HL-60 (cell line): ENCODE measurements at regions not wholly inside any gene's neighbourhood (a gene's known extent, or its start where the extent isn't known, plus 50 kb on each side); places are given as distances from the start of the nearest gene placed in this dataset.

Source experiments
- DNase-seq, 2 experiments: peaks; one replicate each; pipeline ENCODE4 v3.0.0-alpha.2; 2010 to 2020; ENCODE audit warnings: low read depth in 1 of 2, low spot score in 1 of 2
- H3K27ac ChIP-seq: fragments of 250-450 bp; sonication (Bioruptor Pico); replicated peaks from 2 replicates; pipeline ENCODE4 v1.5.1; 2020; ENCODE audit warnings: mild to moderate bottlenecking, moderate library complexity
- H3K27me3 ChIP-seq: fragments of 250-450 bp; sonication (Bioruptor Pico); 2 replicates; pipeline ENCODE4 v1.5.1; 2021; ENCODE audit warnings: mild to moderate bottlenecking, moderate library complexity; ENCODE audit not compliant: insufficient read depth, poor library complexity, severe bottlenecking
- H3K4me3 ChIP-seq: replicated peaks from 2 replicates; pipeline ENCODE4 v1.5.1; 2011; ENCODE audit warnings: mild to moderate bottlenecking, control low read depth, low read length; ENCODE audit not compliant: insufficient read depth
- GABPA ChIP-seq: IDR thresholded peaks from 2 replicates; pipeline ENCODE4 v1.6.1; 2012; ENCODE audit warnings: low read depth
- POLR2AphosphoS5 ChIP-seq: IDR thresholded peaks from 2 replicates; pipeline ENCODE4 v1.6.1; 2012; ENCODE audit warnings: low read depth
- SPI1 ChIP-seq: IDR thresholded peaks from 2 replicates; pipeline ENCODE4 v1.6.1; 2012; ENCODE audit warnings: low read depth, mild to moderate bottlenecking, borderline replicate concordance
- TF ChIP-seq, protein P1 (sequence below): IDR thresholded peaks from 2 replicates; pipeline ENCODE4 v1.6.1; 2012; ENCODE audit warnings: low read depth; ENCODE audit not compliant: insufficient replicate concordance
- TF ChIP-seq, protein P2 (sequence below): IDR thresholded peaks from one replicate; pipeline ENCODE4 v1.5.1; 2011; ENCODE audit warnings: low read length, control low read depth, inconsistent platforms; ENCODE audit not compliant: insufficient read depth

DNA sequence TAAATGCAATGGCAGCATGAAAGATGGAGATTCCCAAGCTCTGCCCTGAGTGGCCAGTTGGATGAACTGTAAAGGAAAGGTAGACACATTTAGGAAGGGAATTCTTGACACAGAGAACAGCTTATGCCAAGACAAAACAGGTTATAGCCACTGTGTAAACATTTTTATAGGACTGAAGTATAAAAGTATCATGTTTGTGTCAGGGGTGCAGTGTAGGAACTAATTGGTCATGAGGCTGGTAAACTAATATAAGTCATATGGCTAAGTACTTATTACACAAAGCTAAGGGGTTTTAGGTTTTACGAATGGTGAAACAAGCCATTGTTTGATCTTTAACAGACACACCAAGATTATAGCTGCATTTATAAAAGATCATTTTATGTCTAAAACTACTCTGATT lies 207.7 kb upstream of the SLC16A7 start:
- Histone ChIP-seq H3K27ac (no peak overlapping the region), H3K4me3 (no peak overlapping the region), H3K27me3 (no peaks in the 10 kb centered on the region)
- DNase-seq, result no peak
- TF ChIP-seq POLR2AphosphoS5 (no peak), GABPA (no peak), SPI1 (no peak)
- TF ChIP-seq, protein P1, sequence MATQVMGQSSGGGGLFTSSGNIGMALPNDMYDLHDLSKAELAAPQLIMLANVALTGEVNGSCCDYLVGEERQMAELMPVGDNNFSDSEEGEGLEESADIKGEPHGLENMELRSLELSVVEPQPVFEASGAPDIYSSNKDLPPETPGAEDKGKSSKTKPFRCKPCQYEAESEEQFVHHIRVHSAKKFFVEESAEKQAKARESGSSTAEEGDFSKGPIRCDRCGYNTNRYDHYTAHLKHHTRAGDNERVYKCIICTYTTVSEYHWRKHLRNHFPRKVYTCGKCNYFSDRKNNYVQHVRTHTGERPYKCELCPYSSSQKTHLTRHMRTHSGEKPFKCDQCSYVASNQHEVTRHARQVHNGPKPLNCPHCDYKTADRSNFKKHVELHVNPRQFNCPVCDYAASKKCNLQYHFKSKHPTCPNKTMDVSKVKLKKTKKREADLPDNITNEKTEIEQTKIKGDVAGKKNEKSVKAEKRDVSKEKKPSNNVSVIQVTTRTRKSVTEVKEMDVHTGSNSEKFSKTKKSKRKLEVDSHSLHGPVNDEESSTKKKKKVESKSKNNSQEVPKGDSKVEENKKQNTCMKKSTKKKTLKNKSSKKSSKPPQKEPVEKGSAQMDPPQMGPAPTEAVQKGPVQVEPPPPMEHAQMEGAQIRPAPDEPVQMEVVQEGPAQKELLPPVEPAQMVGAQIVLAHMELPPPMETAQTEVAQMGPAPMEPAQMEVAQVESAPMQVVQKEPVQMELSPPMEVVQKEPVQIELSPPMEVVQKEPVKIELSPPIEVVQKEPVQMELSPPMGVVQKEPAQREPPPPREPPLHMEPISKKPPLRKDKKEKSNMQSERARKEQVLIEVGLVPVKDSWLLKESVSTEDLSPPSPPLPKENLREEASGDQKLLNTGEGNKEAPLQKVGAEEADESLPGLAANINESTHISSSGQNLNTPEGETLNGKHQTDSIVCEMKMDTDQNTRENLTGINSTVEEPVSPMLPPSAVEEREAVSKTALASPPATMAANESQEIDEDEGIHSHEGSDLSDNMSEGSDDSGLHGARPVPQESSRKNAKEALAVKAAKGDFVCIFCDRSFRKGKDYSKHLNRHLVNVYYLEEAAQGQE, result no peak
- TF ChIP-seq, protein P2, sequence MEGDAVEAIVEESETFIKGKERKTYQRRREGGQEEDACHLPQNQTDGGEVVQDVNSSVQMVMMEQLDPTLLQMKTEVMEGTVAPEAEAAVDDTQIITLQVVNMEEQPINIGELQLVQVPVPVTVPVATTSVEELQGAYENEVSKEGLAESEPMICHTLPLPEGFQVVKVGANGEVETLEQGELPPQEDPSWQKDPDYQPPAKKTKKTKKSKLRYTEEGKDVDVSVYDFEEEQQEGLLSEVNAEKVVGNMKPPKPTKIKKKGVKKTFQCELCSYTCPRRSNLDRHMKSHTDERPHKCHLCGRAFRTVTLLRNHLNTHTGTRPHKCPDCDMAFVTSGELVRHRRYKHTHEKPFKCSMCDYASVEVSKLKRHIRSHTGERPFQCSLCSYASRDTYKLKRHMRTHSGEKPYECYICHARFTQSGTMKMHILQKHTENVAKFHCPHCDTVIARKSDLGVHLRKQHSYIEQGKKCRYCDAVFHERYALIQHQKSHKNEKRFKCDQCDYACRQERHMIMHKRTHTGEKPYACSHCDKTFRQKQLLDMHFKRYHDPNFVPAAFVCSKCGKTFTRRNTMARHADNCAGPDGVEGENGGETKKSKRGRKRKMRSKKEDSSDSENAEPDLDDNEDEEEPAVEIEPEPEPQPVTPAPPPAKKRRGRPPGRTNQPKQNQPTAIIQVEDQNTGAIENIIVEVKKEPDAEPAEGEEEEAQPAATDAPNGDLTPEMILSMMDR, result no peak

GRCh38 chr12:59386236-59386635 lies 209.6 kb upstream of the SLC16A7 start:
- TF ChIP-seq, protein P1, result no peak
- TF ChIP-seq SPI1, result no peak
- TF ChIP-seq, protein P2, result no peak
- TF ChIP-seq GABPA, result no peak
- TF ChIP-seq POLR2AphosphoS5, result no peak
- DNase-seq, result no peak

GRCh38 chr12:59383079-59383822 lies 212.6 kb upstream of the SLC16A7 start:
- Histone ChIP-seq H3K27me3 (no peaks in the 10 kb centered on the region), H3K27ac (no peak overlapping the region), H3K4me3 (no peak overlapping the region)
- no peak for TF ChIP-seq SPI1
- TF ChIP-seq GABPA, result no peak
- no peak for TF ChIP-seq POLR2AphosphoS5
- TF ChIP-seq, protein P1, result no peak
- TF ChIP-seq, protein P2, result no peak
- DNase-seq, result no peak

More at GRCh38 chr12:59386236-59386635, 209.6 kb upstream of the SLC16A7 start:
- Histone ChIP-seq H3K4me3 (no peak overlapping the region), H3K27me3 (no peaks in the 10 kb centered on the region), H3K27ac (no peak overlapping the region)
